Nephron (organoid): ENCODE measurements at regions not wholly inside any gene's neighbourhood (a gene's known extent, or its start where the extent isn't known, plus 50 kb on each side); places are given as distances from the start of the nearest gene placed in this dataset.
"Not testable (repeated sequence)": the region's sequence is repeated elsewhere in the genome, so short reads cannot be mapped to it uniquely, and the experiment has no call there.

ENCODE experiments used
- H3K27ac Mint-ChIP-seq, 3 experiments: 2 replicates each; pipeline ENCODE4 v1.8.0; 2020; ENCODE audit warnings: mixed read lengths in 3 of 3, mild to moderate bottlenecking in 2 of 3, moderate library complexity in 1 of 3
- H3K27me3 Mint-ChIP-seq: 2 replicates; pipeline ENCODE4 v1.8.0; 2021; ENCODE audit warnings: low read depth, mild to moderate bottlenecking, moderate library complexity, mixed read lengths
- H3K36me3 Mint-ChIP-seq: 2 replicates; pipeline ENCODE4 v1.8.0; 2020; ENCODE audit warnings: low read depth, mixed read lengths
- H3K4me1 Mint-ChIP-seq: 2 replicates; pipeline ENCODE4 v1.8.0; 2020; ENCODE audit warnings: mixed read lengths
- H3K4me3 Mint-ChIP-seq, 3 experiments: 2 replicates each; pipeline ENCODE4 v1.8.0; 2020; ENCODE audit warnings: mild to moderate bottlenecking in 3 of 3, mixed read lengths in 3 of 3, moderate library complexity in 2 of 3
- H3K9me3 Mint-ChIP-seq: 2 replicates; pipeline ENCODE4 v1.8.0; 2020; ENCODE audit warnings: mixed read lengths
- TF ChIP-seq, protein P1 (sequence below), 3 experiments: fragments of 200-600 bp; sonication (generic); IDR thresholded peaks; one replicate each; pipeline ENCODE4 v1.5.0; 2021; ENCODE audit warnings: antibody characterized with exemption in 3 of 3; ENCODE audit not compliant: unreplicated experiment in 3 of 3

DNA sequence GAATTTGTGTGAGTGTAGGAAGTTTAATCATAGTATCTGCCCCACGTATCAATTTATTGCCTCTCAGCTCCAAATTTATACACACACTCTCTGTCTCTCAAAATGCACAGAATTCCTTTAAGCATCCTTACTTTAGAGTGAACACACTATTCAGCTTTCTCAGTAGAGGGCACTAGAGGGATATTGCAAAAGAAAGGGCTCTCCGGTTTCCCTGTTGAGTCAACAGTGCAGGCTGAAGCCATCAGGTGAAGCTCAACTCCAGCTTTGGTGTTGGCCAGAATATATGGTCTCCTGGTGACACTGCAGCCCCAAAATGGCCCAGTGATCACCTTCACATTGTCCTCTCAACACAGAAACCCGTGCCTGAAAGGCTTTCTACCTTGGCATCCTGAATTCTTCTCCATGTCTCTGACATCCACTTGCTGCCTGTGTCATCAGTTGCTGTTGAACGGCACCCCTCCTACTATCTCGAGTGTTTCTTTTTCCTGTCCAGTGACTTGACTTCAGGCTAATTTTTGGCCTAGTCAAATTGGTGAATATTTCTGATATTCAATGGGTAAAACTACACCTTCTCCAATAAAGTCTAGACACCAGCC lies 670.5 kb downstream of the GABRG1 start:
- Mint-ChIP-seq H3K9me3 (no peaks in the 10 kb centered on the region), H3K27me3 (no peaks in the 10 kb centered on the region), H3K27ac (no peak overlapping the region), H3K4me1 (no peaks in the 10 kb centered on the region), H3K4me3 (no peak overlapping the region), H3K36me3 (no peaks in the 10 kb centered on the region)
- TF ChIP-seq, protein P1, sequence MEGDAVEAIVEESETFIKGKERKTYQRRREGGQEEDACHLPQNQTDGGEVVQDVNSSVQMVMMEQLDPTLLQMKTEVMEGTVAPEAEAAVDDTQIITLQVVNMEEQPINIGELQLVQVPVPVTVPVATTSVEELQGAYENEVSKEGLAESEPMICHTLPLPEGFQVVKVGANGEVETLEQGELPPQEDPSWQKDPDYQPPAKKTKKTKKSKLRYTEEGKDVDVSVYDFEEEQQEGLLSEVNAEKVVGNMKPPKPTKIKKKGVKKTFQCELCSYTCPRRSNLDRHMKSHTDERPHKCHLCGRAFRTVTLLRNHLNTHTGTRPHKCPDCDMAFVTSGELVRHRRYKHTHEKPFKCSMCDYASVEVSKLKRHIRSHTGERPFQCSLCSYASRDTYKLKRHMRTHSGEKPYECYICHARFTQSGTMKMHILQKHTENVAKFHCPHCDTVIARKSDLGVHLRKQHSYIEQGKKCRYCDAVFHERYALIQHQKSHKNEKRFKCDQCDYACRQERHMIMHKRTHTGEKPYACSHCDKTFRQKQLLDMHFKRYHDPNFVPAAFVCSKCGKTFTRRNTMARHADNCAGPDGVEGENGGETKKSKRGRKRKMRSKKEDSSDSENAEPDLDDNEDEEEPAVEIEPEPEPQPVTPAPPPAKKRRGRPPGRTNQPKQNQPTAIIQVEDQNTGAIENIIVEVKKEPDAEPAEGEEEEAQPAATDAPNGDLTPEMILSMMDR (IDR thresholded peaks at IDR 0.05; ENCODE audit: unreplicated experiment in 3 of 3), result peak; percentile 65 to 67 (median 66)

DNA sequence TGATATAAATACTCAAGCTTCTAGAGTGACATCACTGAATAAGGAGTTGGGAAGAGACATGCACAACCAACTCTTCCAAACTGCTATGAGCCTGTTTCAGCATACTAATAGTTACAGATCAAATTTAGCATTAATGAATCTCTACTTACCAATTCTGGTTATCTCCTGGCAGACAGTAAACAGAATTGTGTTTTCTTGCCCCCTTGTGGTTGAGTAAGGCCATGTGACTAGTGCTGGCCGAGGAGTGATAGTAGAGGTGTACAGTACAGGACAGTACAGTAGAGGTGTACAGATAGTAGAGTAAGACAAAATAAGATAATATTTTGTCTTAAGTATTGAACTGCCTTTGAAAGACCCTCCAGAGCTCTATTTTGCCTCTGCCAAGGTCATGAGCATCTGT lies 681.4 kb downstream of the GABRG1 start:
- Mint-ChIP-seq H3K4me3 (no peak overlapping the region), H3K36me3 (no peaks in the 10 kb centered on the region), H3K4me1 (no peaks in the 10 kb centered on the region), H3K9me3 (no peaks in the 10 kb centered on the region), H3K27me3 (no peaks in the 10 kb centered on the region), H3K27ac (no peak overlapping the region)
- TF ChIP-seq, protein P1 (IDR thresholded peaks at IDR 0.05; ENCODE audit: unreplicated experiment in 3 of 3), result peak; percentile 23 to 52 (median 41)

DNA sequence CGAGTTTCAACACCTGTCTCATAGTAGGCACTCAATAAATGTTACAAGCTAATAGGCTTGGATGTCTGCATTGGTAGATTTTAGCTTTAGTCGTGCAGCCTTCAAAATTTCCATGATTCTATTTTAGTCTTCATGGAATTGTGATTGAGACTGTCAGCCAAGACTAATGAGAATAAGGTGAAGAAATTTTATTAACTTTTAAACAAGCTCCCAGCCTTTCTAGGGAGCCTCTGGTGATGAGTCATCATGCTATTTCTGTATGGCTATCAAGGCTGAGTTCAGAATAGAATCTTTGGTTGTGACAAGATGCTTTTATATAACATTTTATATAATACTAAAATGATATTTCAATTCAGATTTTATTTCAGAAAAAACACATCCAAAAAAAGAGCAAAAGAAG lies 685.8 kb downstream of the GABRG1 start:
- Mint-ChIP-seq H3K27ac (no peak overlapping the region), H3K4me3 (no peak overlapping the region), H3K4me1 (no peaks in the 10 kb centered on the region), H3K27me3 (no peaks in the 10 kb centered on the region), H3K36me3 (no peaks in the 10 kb centered on the region), H3K9me3 (no peaks in the 10 kb centered on the region)
- TF ChIP-seq, protein P1 (IDR thresholded peaks at IDR 0.05; ENCODE audit: unreplicated experiment in 3 of 3), result no peak

DNA sequence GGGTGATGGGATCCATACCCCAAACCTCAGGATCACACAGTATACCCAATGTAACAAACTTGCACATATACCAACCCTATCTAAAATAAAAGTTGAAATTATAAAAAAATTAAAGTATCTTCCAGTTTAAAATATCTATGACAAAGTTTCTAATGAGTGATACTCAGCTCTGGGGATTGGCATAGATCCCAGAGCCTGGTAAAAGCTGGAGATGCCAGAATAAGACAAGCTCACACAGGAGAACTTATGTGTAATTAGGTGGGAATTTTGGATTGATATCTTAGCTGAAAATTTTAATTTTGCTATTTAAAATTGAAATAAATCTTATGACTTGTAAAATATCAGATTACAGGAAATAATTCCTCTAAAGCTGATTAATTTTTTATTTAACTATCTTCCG lies 686.5 kb downstream of the GABRG1 start:
- Mint-ChIP-seq H3K27me3 (no peaks in the 10 kb centered on the region), H3K36me3 (no peaks in the 10 kb centered on the region), H3K4me3 (no peak overlapping the region), H3K4me1 (no peaks in the 10 kb centered on the region), H3K9me3 (no peaks in the 10 kb centered on the region), H3K27ac (no peak overlapping the region)
- TF ChIP-seq, protein P1 (IDR thresholded peaks at IDR 0.05; ENCODE audit: unreplicated experiment in 3 of 3), result no peak

DNA sequence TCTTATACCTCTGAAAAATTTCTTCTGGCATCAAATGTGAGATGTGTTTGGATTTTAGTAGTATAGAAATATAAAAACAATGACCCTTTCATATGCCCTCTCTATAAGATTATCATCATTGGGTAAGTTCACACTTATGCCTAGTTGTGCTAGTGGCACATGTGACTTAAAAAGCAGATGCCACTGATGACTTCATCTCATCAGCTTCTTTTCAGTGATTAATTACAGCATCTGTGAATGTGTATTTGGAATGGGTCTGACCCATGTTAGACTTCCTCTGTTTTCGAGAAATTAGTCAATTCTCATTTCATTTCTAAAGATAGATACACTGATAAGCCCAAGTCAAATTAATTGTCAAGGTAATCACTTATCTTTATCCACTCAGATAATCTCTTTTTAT lies 698.7 kb downstream of the GABRG1 start:
- H3K36me3 Mint-ChIP-seq, result no peaks in the 10 kb centered on the region
- peaks cover 17% of the 10 kb centered on the region for H3K9me3 Mint-ChIP-seq
- no peak overlapping the region for H3K27ac Mint-ChIP-seq
- TF ChIP-seq, protein P1 (IDR thresholded peaks at IDR 0.05; ENCODE audit: unreplicated experiment in 3 of 3), result no peak
- H3K4me1 Mint-ChIP-seq, result no peaks in the 10 kb centered on the region
- no peaks in the 10 kb centered on the region for H3K27me3 Mint-ChIP-seq
- no peak overlapping the region for H3K4me3 Mint-ChIP-seq

DNA sequence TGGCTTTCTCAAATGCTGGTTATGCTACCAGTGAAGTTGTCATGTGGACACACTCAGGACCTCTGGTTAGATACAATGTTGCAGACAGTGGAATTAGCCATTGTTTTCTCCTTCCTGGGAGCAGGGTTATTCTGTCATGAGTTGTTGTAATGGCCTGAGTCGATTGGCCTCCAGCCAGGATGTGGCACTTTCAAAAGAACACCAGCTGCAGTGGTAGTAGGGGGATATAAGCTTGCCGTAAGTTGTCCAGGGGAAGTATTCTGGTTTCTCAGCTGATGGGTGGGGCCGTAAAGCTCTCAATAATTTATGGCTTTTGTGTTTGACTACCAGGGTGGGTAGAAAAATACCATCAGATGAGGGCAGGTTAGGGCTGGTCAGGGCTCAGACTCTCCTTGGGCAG lies 697.5 kb upstream of the GNPDA2 start:
- Mint-ChIP-seq H3K27me3 (no peaks in the 10 kb centered on the region), H3K9me3 (peaks cover 17% of the 10 kb centered on the region), H3K27ac (no peak overlapping the region), H3K4me3 (no peak overlapping the region), H3K36me3 (no peaks in the 10 kb centered on the region), H3K4me1 (no peaks in the 10 kb centered on the region)
- TF ChIP-seq, protein P1 (IDR thresholded peaks at IDR 0.05; ENCODE audit: unreplicated experiment in 3 of 3), result no peak

DNA sequence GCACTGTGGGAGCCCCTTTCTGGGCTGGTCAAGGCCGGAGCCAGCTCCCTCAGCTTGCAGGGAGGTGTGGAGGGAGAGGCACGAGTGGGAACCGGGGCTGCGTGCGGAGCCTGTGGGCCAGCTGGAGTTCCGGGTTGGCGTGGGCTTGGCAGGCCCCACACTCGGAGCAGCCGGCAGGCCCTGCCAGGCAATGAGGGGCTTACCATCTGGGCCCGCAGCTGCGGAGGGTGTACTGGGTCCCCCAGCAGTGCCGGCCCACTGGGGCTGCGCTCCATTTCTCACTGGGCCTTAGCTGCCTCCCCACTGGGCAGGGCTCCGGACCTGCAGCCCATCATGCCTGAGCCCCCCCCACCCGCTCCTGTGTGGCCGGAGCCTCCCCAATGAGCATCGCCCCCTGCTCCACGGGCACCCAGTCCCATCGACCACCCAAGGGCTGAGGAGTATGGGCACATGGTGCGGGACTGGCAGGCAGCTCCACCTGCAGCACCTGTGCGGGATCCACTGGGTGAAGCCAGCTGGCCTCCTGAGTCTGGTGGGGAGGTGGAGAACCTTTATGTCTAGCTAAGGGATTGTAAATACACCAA lies 693.8 kb upstream of the GNPDA2 start:
- H3K9me3 Mint-ChIP-seq, result peaks cover 17% of the 10 kb centered on the region
- not testable (repeated sequence) for H3K4me1 Mint-ChIP-seq, H3K36me3 Mint-ChIP-seq, H3K4me3 Mint-ChIP-seq, H3K27ac Mint-ChIP-seq, H3K27me3 Mint-ChIP-seq
